ENCODE measurements at regions not wholly inside any gene's neighbourhood (a gene's known extent, or its start where the extent isn't known, plus 50 kb on each side); places are given as distances from the start of the nearest gene placed in this dataset.

- TF ChIP-seq EZH2phosphoT487 (IDR thresholded peaks at IDR 0.05; ENCODE audit: borderline replicate concordance, low read length): no peak
- no peak for TF ChIP-seq CTCF (conservative IDR thresholded peaks at IDR 0.05; ENCODE audit: low read depth, low read length)
- no peak for TF ChIP-seq EZH2 (IDR thresholded peaks at IDR 0.05; ENCODE audit: low read length, unreplicated experiment)
Measured at GRCh38 chr9:25461416-25461815, 216.8 kb downstream of the TUSC1 start.

All from PC-3 (cell line).